H1 (cell line): ENCODE measurements at regions not wholly inside any gene's neighbourhood (a gene's known extent, or its start where the extent isn't known, plus 50 kb on each side); places are given as distances from the start of the nearest gene placed in this dataset.

ENCODE experiments used
- BACH1 ChIP-seq: IDR thresholded peaks from 2 replicates; pipeline ENCODE4 v1.6.1; 2012; ENCODE audit warnings: low read length, improper control_type of control experiment
- CHD7 ChIP-seq: fragments of 300-600 bp; sonication (generic); IDR thresholded peaks from 2 replicates; pipeline ENCODE4 v1.7.1; 2012; ENCODE audit warnings: low read length, moderate library complexity, mild to moderate bottlenecking, inconsistent platforms; ENCODE audit not compliant: insufficient replicate concordance
- CTBP2 ChIP-seq: IDR thresholded peaks from 2 replicates; pipeline ENCODE4 v1.7.0; 2011; ENCODE audit warnings: borderline replicate concordance, mild to moderate bottlenecking, moderate library complexity, mixed read lengths, low read length; ENCODE audit not compliant: insufficient read depth, insufficient read length
- EZH2 ChIP-seq: fragments of 200-600 bp; sonication (generic); IDR thresholded peaks from 2 replicates; pipeline ENCODE4 v1.7.1; 2012; ENCODE audit warnings: low read depth, mild to moderate bottlenecking, moderate library complexity, low read length, inconsistent platforms; ENCODE audit not compliant: severe bottlenecking
- HDAC6 ChIP-seq: IDR thresholded peaks from one replicate; pipeline ENCODE4 v1.7.1; 2012; ENCODE audit warnings: low read depth, mild to moderate bottlenecking, inconsistent platforms, low read length, moderate library complexity
- KDM4A ChIP-seq: IDR thresholded peaks from one replicate; pipeline ENCODE4 v1.7.1; 2012; ENCODE audit warnings: low read depth, mild to moderate bottlenecking, moderate library complexity, low read length, inconsistent platforms; ENCODE audit not compliant: severe bottlenecking
- KDM5A ChIP-seq: fragments of 200-600 bp; IDR thresholded peaks from 2 replicates; pipeline ENCODE4 v1.7.1; 2012; ENCODE audit warnings: mild to moderate bottlenecking, low read length, inconsistent platforms, mixed read lengths
- NANOG ChIP-seq: IDR thresholded peaks from 2 replicates; pipeline ENCODE4 v1.6.1; 2011; ENCODE audit warnings: low read length, low read depth, mild to moderate bottlenecking, inconsistent platforms; ENCODE audit not compliant: insufficient read depth, poor library complexity, severe bottlenecking
- NRF1 ChIP-seq: IDR thresholded peaks from 2 replicates; pipeline ENCODE4 v1.6.1; 2011; ENCODE audit warnings: mild to moderate bottlenecking, low read depth, low read length, improper control_type of control experiment
- POLR2AphosphoS5 ChIP-seq: IDR thresholded peaks from 2 replicates; pipeline ENCODE4 v1.6.1; 2011; ENCODE audit warnings: low read depth, low read length
- TEAD4 ChIP-seq: IDR thresholded peaks from 2 replicates; pipeline ENCODE4 v1.6.1; 2012; ENCODE audit warnings: low read depth, low read length, inconsistent platforms, mixed read lengths

GRCh38 chr3:45317710-45318109 lies 70.7 kb upstream of the LARS2 start (continued):
- TF ChIP-seq CHD7 (no peak), POLR2AphosphoS5 (no peak), NRF1 (no peak), CTBP2 (no peak), KDM4A (no peak), NANOG (no peak), TEAD4 (no peak), HDAC6 (no peak), KDM5A (no peak), BACH1 (no peak), EZH2 (no peak)
